ENCODE measurements at regions not wholly inside any gene's neighbourhood (a gene's known extent, or its start where the extent isn't known, plus 50 kb on each side); places are given as distances from the start of the nearest gene placed in this dataset.

DNA sequence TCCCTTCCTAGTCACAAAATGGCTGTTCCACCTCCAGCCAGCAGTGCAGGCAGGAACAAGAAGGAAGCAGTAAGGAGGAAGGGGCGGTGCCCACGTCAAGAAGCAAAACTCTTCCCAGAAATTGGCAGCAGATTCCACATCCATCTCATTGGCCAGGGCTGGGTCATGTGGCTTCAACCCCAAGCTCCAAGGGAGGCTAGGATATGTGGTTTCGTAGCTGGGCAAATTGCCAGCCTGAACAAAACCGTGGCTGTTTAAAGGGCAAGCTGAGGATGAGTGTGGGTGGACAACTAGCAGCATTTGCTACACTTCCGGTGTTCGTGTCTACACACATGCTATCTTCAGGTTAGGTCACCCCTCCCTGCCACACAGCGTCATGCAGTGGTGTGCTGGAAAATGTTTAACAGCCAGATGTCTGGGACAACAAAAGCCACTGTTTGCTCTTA is 92.1 kb upstream of the MAP1B start:
- Histone ChIP-seq H3K27me3 (ENCODE audit: control insufficient read depth, insufficient read depth, low read length) (no peaks in the 10 kb centered on the region), H3K4me3 (ENCODE audit: insufficient read depth, low read depth, low read length) (no peak overlapping the region), H3K36me3 (replicated peaks; ENCODE audit: control insufficient read depth, insufficient read depth, low read length) (no peaks in the 10 kb centered on the region)
- no peak for DNase-seq

- no peaks in the 10 kb centered on the region for H3K27me3 ChIP-seq (ENCODE audit: control insufficient read depth, insufficient read depth, low read length)
- DNase-seq: peak; percentile 52
- no peaks in the 10 kb centered on the region for H3K36me3 ChIP-seq (replicated peaks; ENCODE audit: control insufficient read depth, insufficient read depth, low read length)
- no peak overlapping the region for H3K4me3 ChIP-seq (ENCODE audit: insufficient read depth, low read depth, low read length)
Measured at GRCh38 chr5:72018143-72018803, 89.0 kb upstream of the MAP1B start.

- Histone ChIP-seq H3K36me3 (replicated peaks; ENCODE audit: control insufficient read depth, insufficient read depth, low read length) (no peaks in the 10 kb centered on the region), H3K4me3 (ENCODE audit: insufficient read depth, low read depth, low read length) (no peak overlapping the region), H3K27me3 (ENCODE audit: control insufficient read depth, insufficient read depth, low read length) (no peaks in the 10 kb centered on the region)
- DNase-seq: peak; percentile 9
Measured at GRCh38 chr5:72020161-72020983, 86.9 kb upstream of the MAP1B start.

DNA sequence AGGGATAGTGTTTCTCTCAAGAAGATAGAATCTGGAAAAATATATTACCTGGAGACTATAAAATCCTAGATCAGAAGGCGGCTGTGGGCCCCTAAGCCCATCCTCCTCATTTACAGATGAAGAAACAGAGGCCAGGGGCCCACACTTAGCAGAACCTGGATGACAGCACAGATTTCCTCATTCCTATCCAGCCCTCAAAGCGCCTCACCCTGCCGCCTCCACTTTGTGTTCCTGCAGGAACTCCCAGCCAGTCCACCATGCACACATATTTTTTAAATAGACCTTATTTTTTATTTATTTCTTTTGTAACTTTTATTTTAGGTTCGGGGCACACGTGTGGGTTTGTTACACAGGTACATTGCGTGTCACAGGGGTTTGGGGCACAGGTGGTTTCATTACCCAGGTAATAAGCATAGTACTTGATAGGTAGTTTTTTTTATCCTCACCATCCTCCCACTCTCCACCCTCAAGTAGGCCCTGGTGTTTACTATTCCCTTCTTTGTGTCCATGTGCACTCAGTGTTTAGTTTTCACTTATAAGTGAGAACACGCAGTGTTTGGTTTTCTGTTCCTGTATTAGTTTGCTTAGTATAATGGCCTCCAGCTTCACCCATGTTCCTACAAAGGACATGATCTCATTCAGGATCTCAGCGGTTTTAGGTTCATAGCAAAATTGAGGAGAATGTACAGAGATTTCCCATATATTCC is 85.5 kb upstream of the MAP1B start:
- Histone ChIP-seq H3K27me3 (ENCODE audit: control insufficient read depth, insufficient read depth, low read length) (no peaks in the 10 kb centered on the region), H3K36me3 (replicated peaks; ENCODE audit: control insufficient read depth, insufficient read depth, low read length) (no peaks in the 10 kb centered on the region), H3K4me3 (ENCODE audit: insufficient read depth, low read depth, low read length) (no peak overlapping the region)
- DNase-seq: no peak

GRCh38 chr5:72028382-72028781 is 78.9 kb upstream of the MAP1B start:
- DNase-seq: no peak
- no peaks in the 10 kb centered on the region for H3K27me3 ChIP-seq (ENCODE audit: control insufficient read depth, insufficient read depth, low read length)
- H3K4me3 ChIP-seq (ENCODE audit: insufficient read depth, low read depth, low read length): no peak overlapping the region
- no peaks in the 10 kb centered on the region for H3K36me3 ChIP-seq (replicated peaks; ENCODE audit: control insufficient read depth, insufficient read depth, low read length)

GRCh38 chr5:72030237-72030636 is 77.0 kb upstream of the MAP1B start:
- H3K27me3 ChIP-seq (ENCODE audit: control insufficient read depth, insufficient read depth, low read length): no peaks in the 10 kb centered on the region
- no peak for DNase-seq
- no peaks in the 10 kb centered on the region for H3K36me3 ChIP-seq (replicated peaks; ENCODE audit: control insufficient read depth, insufficient read depth, low read length)
- no peak overlapping the region for H3K4me3 ChIP-seq (ENCODE audit: insufficient read depth, low read depth, low read length)

GRCh38 chr5:72032788-72033187 is 74.5 kb upstream of the MAP1B start:
- Histone ChIP-seq H3K4me3 (ENCODE audit: insufficient read depth, low read depth, low read length) (no peak overlapping the region), H3K27me3 (ENCODE audit: control insufficient read depth, insufficient read depth, low read length) (no peaks in the 10 kb centered on the region), H3K36me3 (replicated peaks; ENCODE audit: control insufficient read depth, insufficient read depth, low read length) (no peaks in the 10 kb centered on the region)
- peak; percentile 37 for DNase-seq

DNA sequence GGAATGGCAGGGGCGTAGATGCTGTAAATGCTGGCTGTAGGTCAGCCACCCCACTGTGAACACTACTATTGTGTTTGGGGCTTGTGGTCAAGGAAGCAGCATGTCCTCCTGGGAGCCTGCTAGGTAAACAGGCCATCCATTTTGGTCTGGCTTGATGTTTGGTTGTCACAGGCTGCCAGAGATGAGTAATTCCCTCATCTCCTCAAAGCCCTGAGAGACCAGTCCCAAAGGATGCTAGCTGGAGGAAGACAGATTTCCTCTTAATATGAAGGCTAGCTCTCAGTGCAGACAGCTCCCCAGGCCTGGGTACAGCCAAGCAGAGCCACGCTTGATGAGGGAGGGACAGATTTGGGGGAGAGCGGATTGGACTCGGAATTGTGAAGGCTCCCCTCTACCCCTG is 72.5 kb upstream of the MAP1B start:
- Histone ChIP-seq H3K36me3 (replicated peaks; ENCODE audit: control insufficient read depth, insufficient read depth, low read length) (no peaks in the 10 kb centered on the region), H3K4me3 (ENCODE audit: insufficient read depth, low read depth, low read length) (no peak overlapping the region)
- DNase-seq: no peak

GRCh38 chr5:72035831-72036230 is 71.4 kb upstream of the MAP1B start:
- H3K27me3 ChIP-seq (ENCODE audit: control insufficient read depth, insufficient read depth, low read length): no peaks in the 10 kb centered on the region
- DNase-seq: no peak
- no peaks in the 10 kb centered on the region for H3K36me3 ChIP-seq (replicated peaks; ENCODE audit: control insufficient read depth, insufficient read depth, low read length)
- no peak overlapping the region for H3K4me3 ChIP-seq (ENCODE audit: insufficient read depth, low read depth, low read length)

More for the DNA sequence above, 72.5 kb upstream of the MAP1B start:
- H3K27me3 ChIP-seq (ENCODE audit: control insufficient read depth, insufficient read depth, low read length): no peaks in the 10 kb centered on the region

GRCh38 chr5:72036951-72037350 is 70.3 kb upstream of the MAP1B start:
- Histone ChIP-seq H3K36me3 (replicated peaks; ENCODE audit: control insufficient read depth, insufficient read depth, low read length) (no peaks in the 10 kb centered on the region), H3K4me3 (ENCODE audit: insufficient read depth, low read depth, low read length) (no peak overlapping the region), H3K27me3 (ENCODE audit: control insufficient read depth, insufficient read depth, low read length) (no peaks in the 10 kb centered on the region)
- peak; percentile 19 for DNase-seq

GRCh38 chr5:72040513-72040912 is 66.8 kb upstream of the MAP1B start:
- no peak overlapping the region for H3K4me3 ChIP-seq (ENCODE audit: insufficient read depth, low read depth, low read length)

DNA sequence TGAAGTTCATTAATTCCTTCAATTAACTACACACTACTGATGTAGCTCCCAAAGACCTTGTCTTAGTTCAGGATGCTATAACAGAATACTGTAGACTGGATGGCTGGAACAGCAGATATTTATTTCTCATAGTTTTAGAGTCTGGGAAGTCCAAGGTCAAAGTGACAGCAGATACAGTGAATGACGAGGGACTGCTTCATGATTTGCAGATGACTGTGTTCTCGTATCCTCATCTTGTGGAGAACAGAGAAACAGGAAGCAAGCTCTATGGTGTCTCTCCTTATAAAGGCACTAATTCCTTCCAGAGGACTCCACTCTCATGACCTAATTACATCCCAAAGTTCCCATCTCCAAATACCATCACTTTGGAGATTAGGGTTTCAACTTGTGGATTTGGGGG is 65.6 kb upstream of the MAP1B start:
- H3K27me3 ChIP-seq (ENCODE audit: control insufficient read depth, insufficient read depth, low read length): no peaks in the 10 kb centered on the region
- DNase-seq: no peak
- H3K36me3 ChIP-seq (replicated peaks; ENCODE audit: control insufficient read depth, insufficient read depth, low read length): no peaks in the 10 kb centered on the region
- no peak overlapping the region for H3K4me3 ChIP-seq (ENCODE audit: insufficient read depth, low read depth, low read length)

More at GRCh38 chr5:72040513-72040912, 66.8 kb upstream of the MAP1B start:
- Histone ChIP-seq H3K36me3 (replicated peaks; ENCODE audit: control insufficient read depth, insufficient read depth, low read length) (no peaks in the 10 kb centered on the region), H3K27me3 (ENCODE audit: control insufficient read depth, insufficient read depth, low read length) (no peaks in the 10 kb centered on the region)
- DNase-seq: no peak

DNA sequence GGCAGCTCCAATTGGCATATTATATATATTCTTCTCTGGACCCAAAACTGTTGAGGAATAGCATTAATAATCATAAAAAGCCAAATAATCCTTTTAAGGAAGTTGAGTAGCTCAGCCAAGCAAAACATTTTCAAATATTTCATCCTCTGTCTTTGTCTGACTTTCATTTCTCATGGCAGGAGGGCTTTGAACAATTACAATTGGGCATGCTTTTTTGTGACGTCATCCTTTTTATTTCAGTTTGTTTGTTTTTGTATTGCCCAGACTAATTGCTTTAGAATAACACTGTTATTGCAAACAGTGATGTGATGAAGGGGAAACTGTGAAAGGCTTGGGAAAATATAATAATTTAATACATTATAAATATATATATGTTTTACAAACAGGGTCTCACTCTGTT is 65.2 kb upstream of the MAP1B start:
- Histone ChIP-seq H3K36me3 (replicated peaks; ENCODE audit: control insufficient read depth, insufficient read depth, low read length) (no peaks in the 10 kb centered on the region), H3K4me3 (ENCODE audit: insufficient read depth, low read depth, low read length) (no peak overlapping the region), H3K27me3 (ENCODE audit: control insufficient read depth, insufficient read depth, low read length) (no peaks in the 10 kb centered on the region)
- DNase-seq: no peak

- Histone ChIP-seq H3K4me3 (ENCODE audit: insufficient read depth, low read depth, low read length) (no peak overlapping the region), H3K27me3 (ENCODE audit: control insufficient read depth, insufficient read depth, low read length) (no peaks in the 10 kb centered on the region), H3K36me3 (replicated peaks; ENCODE audit: control insufficient read depth, insufficient read depth, low read length) (no peaks in the 10 kb centered on the region)
- no peak for DNase-seq
Measured at GRCh38 chr5:72045692-72046091, 61.6 kb upstream of the MAP1B start.

DNA sequence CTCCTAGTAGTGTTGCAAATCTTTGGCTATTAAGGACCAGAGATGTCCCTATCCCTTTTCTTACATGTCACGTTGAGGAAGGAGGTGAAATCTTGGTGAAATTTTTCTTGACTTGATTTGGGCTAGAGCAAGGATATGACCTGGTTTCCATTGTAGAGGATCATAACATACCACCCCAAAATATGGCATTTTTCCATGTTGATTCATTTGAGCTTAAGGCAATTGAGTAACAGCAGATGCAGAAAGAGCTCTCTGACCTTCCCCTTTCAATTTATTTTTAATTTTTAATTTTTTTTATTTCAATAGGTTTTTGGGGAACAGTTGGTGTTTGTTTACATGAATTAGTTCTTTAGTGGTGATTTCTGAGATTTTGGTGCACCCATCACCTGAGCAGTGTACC is 61.2 kb upstream of the MAP1B start:
- Histone ChIP-seq H3K27me3 (ENCODE audit: control insufficient read depth, insufficient read depth, low read length) (no peaks in the 10 kb centered on the region), H3K4me3 (ENCODE audit: insufficient read depth, low read depth, low read length) (no peak overlapping the region), H3K36me3 (replicated peaks; ENCODE audit: control insufficient read depth, insufficient read depth, low read length) (no peaks in the 10 kb centered on the region)
- no peak for DNase-seq
